ENCODE measurements at regions not wholly inside any gene's neighbourhood (a gene's known extent, or its start where the extent isn't known, plus 50 kb on each side); places are given as distances from the start of the nearest gene placed in this dataset.

DNA sequence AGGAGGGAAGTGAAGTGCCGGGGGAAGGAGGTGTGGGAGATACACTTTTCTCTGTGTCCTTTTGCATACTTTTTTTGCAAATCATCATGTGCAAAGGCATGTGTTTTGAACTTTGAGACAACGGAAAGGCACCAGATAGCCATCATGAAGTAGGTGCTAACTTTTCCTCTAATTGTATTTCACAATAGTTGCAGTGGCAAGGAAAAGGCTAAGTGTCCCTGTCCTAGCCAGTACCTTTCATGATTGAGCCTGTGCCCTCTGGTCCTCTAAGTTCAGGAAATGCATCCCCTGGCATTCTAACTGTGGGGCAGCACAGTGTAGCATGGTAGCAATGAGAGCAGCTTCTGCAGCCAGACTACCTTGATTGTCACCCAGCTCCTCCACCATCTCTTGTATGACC is 186.2 kb downstream of the ADSS2 start:
- Histone ChIP-seq H3K27ac (ENCODE audit: low read depth, low read length) (no peak overlapping the region), H3K9me2 (replicated peaks; ENCODE audit: control insufficient read depth, low read length) (no peaks in the 10 kb centered on the region), H3K4me1 (ENCODE audit: control insufficient read depth, low read length) (no peaks in the 10 kb centered on the region), H3K36me3 (ENCODE audit: control insufficient read depth, low read length) (no peaks in the 10 kb centered on the region), H3K4me2 (ENCODE audit: low read length) (no peak overlapping the region), H3K4me3 (ENCODE audit: low read length) (no peak overlapping the region), H3F3A (ENCODE audit: control insufficient read depth, insufficient read depth) (no peaks in the 10 kb centered on the region), H3K27me3 (ENCODE audit: control insufficient read depth, low read length) (peaks cover 6% of the 10 kb centered on the region; the same call in 1 of the 2 replicates), H3K9me3 (ENCODE audit: control insufficient read depth, insufficient read depth, low read length) (no peaks in the 10 kb centered on the region), H4K20me1 (ENCODE audit: control insufficient read depth, insufficient read depth, low read depth, low read length) (no peaks in the 10 kb centered on the region), H3K79me2 (ENCODE audit: control insufficient read depth, low read length) (no peaks in the 10 kb centered on the region)
- TF ChIP-seq, protein P1, sequence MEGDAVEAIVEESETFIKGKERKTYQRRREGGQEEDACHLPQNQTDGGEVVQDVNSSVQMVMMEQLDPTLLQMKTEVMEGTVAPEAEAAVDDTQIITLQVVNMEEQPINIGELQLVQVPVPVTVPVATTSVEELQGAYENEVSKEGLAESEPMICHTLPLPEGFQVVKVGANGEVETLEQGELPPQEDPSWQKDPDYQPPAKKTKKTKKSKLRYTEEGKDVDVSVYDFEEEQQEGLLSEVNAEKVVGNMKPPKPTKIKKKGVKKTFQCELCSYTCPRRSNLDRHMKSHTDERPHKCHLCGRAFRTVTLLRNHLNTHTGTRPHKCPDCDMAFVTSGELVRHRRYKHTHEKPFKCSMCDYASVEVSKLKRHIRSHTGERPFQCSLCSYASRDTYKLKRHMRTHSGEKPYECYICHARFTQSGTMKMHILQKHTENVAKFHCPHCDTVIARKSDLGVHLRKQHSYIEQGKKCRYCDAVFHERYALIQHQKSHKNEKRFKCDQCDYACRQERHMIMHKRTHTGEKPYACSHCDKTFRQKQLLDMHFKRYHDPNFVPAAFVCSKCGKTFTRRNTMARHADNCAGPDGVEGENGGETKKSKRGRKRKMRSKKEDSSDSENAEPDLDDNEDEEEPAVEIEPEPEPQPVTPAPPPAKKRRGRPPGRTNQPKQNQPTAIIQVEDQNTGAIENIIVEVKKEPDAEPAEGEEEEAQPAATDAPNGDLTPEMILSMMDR (IDR thresholded peaks at IDR 0.05; ENCODE audit: low read depth, low read length, poor library complexity, severe bottlenecking), result no peak
- no peak for TF ChIP-seq EZH2phosphoT487 (IDR thresholded peaks at IDR 0.05; ENCODE audit: borderline replicate concordance, low read length)

DNA sequence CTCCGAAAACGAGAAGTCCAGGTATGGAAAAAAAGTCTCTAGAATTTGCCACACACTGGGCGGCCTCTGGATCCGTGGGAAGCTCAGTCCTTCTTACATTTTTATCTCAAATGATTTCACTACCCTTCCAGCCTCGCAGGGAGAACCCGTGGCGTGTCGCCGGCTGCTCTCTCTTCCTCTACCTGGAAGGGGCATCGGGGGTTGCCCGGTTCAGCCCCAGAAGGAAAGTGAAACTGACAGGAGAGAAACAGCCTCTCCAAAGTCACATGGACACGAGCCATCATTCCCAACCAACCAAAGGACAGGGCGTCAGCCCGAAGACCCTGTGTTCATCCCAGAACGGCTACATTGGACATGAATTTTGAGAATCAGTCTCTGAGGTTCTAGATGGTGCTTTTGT is 182.5 kb downstream of the ADSS2 start:
- TF ChIP-seq, protein P1 (IDR thresholded peaks at IDR 0.05; ENCODE audit: low read depth, low read length, poor library complexity, severe bottlenecking), result no peak
- no peak for TF ChIP-seq EZH2phosphoT487 (IDR thresholded peaks at IDR 0.05; ENCODE audit: borderline replicate concordance, low read length)
- H3K27me3 ChIP-seq (ENCODE audit: control insufficient read depth, low read length), result peaks cover 3% of the 10 kb centered on the region; the same call in 1 of the 2 replicates
- no peaks in the 10 kb centered on the region for H3K79me2 ChIP-seq (ENCODE audit: control insufficient read depth, low read length)
- H3K4me1 ChIP-seq (ENCODE audit: control insufficient read depth, low read length), result no peaks in the 10 kb centered on the region
- no peaks in the 10 kb centered on the region for H3F3A ChIP-seq (ENCODE audit: control insufficient read depth, insufficient read depth)
- no peaks in the 10 kb centered on the region for H3K9me2 ChIP-seq (replicated peaks; ENCODE audit: control insufficient read depth, low read length)
- no peak overlapping the region for H3K4me3 ChIP-seq (ENCODE audit: low read length)
- H3K9me3 ChIP-seq (ENCODE audit: control insufficient read depth, insufficient read depth, low read length), result no peaks in the 10 kb centered on the region
- no peaks in the 10 kb centered on the region for H4K20me1 ChIP-seq (ENCODE audit: control insufficient read depth, insufficient read depth, low read depth, low read length)
- H3K4me2 ChIP-seq (ENCODE audit: low read length), result no peak overlapping the region
- H3K36me3 ChIP-seq (ENCODE audit: control insufficient read depth, low read length), result no peaks in the 10 kb centered on the region
- no peak overlapping the region for H3K27ac ChIP-seq (ENCODE audit: low read depth, low read length)

DNA sequence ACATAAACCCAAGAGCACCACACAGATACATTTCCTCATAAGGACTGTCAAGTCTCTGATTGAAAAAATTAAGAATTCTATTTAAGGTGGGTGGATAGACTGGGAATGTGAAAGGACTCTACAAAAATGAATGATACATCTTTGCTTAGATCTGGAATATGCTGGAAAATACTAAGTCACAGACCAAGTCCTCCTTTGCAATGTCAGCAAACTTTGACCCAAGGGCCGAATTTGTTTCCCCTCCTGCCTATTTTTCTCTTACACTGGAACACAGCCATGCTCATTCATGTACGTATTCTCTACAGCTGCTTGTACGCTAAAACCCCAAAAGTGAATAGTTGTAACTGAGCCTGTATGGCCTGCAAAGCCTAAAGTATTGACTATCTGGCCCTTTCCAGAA is 180.7 kb downstream of the ADSS2 start:
- Histone ChIP-seq H3K4me2 (ENCODE audit: low read length) (no peak overlapping the region), H3K4me1 (ENCODE audit: control insufficient read depth, low read length) (no peaks in the 10 kb centered on the region), H3K79me2 (ENCODE audit: control insufficient read depth, low read length) (no peaks in the 10 kb centered on the region), H4K20me1 (ENCODE audit: control insufficient read depth, insufficient read depth, low read depth, low read length) (no peaks in the 10 kb centered on the region), H3K9me3 (ENCODE audit: control insufficient read depth, insufficient read depth, low read length) (no peaks in the 10 kb centered on the region), H3K27me3 (ENCODE audit: control insufficient read depth, low read length) (no peaks in the 10 kb centered on the region; the same call in 1 of the 2 replicates), H3K36me3 (ENCODE audit: control insufficient read depth, low read length) (no peaks in the 10 kb centered on the region), H3F3A (ENCODE audit: control insufficient read depth, insufficient read depth) (no peaks in the 10 kb centered on the region), H3K27ac (ENCODE audit: low read depth, low read length) (no peak overlapping the region), H3K4me3 (ENCODE audit: low read length) (no peak overlapping the region), H3K9me2 (replicated peaks; ENCODE audit: control insufficient read depth, low read length) (no peaks in the 10 kb centered on the region)
- TF ChIP-seq, protein P1 (IDR thresholded peaks at IDR 0.05; ENCODE audit: low read depth, low read length, poor library complexity, severe bottlenecking), result no peak
- TF ChIP-seq EZH2phosphoT487 (IDR thresholded peaks at IDR 0.05; ENCODE audit: borderline replicate concordance, low read length), result no peak
